Upper lobe of left lung (tissue), 4 donors: ENCODE measurements at regions not wholly inside any gene's neighbourhood (a gene's known extent, or its start where the extent isn't known, plus 50 kb on each side); places are given as distances from the start of the nearest gene placed in this dataset.

Experiments
- EP300 ChIP-seq, 4 donors: sonication (generic); formaldehyde crosslinking; IDR thresholded peaks; one replicate each; pipeline ENCODE4 v1.5.1; 2017; ENCODE audit warnings: antibody characterized with exemption in 4 of 4, control low read depth in 2 of 4
- TF ChIP-seq, protein P1 (sequence below), 6 experiments: fragments of 450-650 bp in 4 of 6; fragments of 200-600 bp in 2 of 6; sonication (generic) in 2 of 6; IDR thresholded peaks; one replicate each; pipeline ENCODE4 v1.5.1; 2016 to 2019; ENCODE audit warnings: antibody characterized with exemption in 6 of 6

DNA sequence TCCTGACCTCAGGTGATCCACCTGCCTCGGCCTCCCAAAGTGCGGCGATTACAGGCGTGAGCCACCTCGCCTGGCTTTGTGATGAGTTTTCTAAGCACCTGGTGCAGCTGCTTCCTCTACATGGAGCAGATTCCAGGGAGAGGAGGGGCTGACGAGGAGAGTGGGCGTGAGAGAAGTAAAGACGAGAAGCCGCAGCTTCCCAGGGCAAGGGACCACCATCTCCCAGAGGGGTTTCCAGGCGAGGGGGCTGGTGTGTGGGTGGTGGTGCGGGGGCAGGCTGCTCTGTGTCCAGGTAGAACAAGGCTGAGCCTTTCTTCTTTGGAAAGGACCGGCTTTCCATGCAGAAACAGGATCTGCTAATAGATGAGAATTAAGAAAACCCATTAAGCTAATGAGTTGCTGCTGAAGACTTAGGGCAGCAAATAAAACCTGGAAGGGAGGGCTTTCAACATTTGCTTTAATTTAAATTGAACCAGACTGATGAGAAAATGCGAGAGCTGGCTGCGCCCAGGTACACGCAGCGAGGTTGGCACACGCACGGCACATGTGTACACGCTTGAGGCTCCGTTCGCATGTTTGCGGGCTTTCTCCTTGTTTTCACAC lies 236.7 kb downstream of the RBFOX3 start:
- TF ChIP-seq, protein P1, sequence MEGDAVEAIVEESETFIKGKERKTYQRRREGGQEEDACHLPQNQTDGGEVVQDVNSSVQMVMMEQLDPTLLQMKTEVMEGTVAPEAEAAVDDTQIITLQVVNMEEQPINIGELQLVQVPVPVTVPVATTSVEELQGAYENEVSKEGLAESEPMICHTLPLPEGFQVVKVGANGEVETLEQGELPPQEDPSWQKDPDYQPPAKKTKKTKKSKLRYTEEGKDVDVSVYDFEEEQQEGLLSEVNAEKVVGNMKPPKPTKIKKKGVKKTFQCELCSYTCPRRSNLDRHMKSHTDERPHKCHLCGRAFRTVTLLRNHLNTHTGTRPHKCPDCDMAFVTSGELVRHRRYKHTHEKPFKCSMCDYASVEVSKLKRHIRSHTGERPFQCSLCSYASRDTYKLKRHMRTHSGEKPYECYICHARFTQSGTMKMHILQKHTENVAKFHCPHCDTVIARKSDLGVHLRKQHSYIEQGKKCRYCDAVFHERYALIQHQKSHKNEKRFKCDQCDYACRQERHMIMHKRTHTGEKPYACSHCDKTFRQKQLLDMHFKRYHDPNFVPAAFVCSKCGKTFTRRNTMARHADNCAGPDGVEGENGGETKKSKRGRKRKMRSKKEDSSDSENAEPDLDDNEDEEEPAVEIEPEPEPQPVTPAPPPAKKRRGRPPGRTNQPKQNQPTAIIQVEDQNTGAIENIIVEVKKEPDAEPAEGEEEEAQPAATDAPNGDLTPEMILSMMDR (IDR thresholded peaks at IDR 0.05) = no peak
- TF ChIP-seq EP300 (IDR thresholded peaks at IDR 0.05) = no peak
